ENCODE measurements at regions not wholly inside any gene's neighbourhood (a gene's known extent, or its start where the extent isn't known, plus 50 kb on each side); places are given as distances from the start of the nearest gene placed in this dataset.
A peak's percentile ranks its signal among the peaks of the same experiment; 100 is the strongest.
"Not testable (repeated sequence)": the region's sequence is repeated elsewhere in the genome, so short reads cannot be mapped to it uniquely, and the experiment has no call there.

DNA sequence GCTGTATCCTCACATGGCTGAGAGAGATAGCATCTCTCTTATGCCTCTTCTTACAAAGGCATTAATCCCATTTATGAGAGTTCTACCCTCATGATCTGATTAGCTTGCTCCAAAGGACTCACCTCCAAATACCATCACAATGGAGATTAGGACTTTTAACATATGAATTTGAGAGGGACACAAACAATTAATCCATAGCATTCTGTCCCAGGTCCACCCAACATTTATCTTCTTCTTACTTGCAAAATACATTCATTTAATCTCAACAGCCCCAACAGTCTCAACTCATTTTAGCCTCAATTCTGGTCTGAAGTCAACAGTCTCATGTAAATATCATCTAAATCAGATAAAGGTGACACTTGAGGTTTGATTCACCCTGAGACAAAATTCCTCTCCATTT lies 555.4 kb downstream of the RAB28 start:
- no peak for DNase-seq

DNA sequence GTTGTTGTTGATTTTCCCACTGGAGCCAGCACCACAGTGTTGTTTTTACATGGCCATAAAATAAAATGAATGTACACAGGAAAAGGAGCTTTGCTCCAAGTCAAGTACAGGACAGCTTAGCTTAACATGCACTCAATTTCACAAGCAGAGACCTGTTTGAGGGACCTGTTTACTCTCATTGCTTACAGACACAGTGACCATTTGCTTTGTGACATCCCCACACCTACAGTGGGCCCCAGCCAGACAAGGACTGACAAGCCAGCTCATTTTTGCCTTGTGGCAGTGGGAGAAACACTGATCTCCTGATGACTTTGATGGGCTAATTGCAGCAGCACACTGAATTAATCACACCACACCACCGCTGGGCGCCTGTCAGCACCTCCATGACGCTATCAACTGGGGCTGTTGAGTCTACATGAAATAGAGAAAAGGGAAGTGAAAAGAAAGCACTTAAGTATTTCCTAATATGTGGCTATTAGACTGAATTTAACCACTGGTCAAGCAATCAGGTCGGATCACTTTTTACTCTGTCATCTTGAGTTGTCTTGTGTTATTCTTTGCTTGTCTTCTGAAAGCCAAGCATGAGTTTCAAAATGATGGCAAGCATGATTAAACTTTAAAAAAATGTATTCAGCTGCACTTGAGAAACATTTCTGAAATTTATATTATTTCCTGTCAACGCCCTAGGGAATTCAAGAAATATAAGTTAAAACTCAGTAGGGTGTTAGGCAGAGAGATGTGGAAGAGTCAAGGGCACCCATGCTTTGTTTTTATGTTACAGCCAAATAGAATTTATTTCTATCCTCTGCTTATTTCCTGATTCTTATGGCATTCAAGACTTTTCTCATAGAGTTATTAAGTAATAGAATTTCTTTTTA lies 557.7 kb downstream of the RAB28 start:
- no peak for DNase-seq

DNA sequence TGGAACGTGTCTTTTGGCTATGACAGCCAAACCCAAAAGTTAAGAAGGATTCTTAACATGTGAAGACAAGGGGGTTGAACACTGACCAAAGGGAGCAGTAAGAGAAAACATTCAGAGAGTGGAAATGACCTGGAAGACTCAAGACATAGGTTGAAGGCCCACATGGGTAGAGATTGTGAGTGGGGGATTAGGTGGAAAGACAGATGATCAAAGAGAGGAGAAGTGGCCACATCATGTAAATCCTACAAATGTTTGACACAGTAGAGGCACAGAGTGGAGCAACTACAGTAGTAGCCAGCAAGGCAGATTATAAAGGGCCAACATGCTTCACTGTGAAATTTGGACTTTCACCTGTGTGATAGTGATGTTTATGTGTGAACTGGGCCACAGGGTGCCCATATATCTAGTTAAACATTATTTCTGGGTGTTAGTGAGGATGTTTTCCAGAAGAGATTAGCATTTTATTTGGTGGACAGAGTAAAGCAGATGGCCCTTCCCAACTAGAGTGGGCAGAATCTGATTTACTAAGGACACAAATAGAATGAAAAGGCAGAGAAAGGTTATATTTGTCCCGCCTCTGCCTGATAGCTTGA lies 559.3 kb downstream of the RAB28 start:
- DNase-seq: no peak

DNA sequence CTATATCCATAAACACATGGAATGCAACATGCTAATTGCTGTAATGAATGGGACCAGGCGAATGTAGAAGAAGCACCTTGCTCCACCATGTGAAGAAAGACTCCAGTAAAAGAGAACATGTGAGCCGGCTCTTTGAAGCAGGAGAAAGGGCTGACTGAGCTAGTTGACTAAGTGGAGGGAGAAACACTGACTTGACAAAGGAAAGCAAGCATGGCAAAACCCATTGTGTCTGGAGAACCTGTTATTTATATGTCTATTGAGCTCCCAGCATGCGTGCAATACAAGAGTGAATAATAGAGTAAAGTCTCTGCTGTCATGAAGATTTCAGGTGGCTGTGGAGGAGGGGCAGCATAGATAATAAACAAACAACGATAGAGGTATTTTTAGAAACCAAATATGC lies 559.9 kb downstream of the RAB28 start:
- DNase-seq: no peak

DNA sequence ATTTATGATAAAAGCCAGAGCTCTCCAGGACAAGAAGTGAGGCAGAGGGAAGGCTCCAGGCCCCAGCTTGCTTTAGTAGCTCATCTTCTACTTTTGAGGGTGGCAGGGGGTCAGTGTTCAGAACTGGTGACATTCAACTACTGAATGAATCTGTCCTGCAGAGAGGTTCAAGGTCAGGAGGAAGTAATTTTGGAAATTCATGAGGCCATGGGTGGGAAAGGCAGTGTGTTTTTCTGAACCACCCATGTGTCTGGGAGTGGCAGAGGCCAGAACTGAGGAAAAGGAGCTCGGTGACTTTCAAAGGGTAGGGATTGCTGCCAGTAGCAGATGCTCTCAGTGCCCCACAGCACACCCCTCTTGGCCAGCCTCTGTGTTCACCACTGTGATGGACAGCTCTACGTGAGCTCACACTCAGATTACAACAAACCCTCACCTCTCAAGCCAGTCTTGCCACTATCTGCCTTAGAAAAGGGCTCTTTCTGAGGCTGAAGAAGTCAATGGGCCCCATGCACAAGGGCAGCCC lies 571.2 kb downstream of the RAB28 start:
- DNase-seq: no peak

DNA sequence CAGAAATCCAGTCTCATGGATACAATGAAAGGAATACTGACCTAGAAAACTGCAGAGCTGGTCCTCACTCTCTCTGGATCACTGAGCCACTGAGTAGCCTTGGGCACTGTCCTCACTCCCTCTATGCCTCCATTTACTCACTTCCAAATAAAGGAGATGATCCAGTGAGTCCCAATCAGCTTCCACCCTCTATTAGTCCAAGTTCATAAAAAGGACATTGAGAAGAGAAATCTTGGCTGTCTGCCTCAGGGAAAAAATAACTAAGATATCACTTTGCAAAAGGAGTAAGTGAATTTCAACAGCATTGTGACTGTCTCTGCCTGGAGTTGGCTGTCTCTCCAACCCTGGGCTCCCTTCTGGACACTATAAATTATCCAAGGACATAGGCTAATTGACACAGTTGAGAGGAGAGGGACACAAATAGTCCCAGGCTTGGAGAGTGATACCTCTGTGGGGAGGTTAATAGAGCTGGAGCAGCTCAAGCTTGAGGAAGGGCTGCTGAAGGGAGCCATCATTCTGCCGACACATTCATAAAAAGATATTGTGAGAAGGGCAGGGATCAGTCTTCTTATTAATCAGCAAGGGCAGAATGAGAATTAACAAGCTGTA lies 572.3 kb downstream of the RAB28 start:
- no peak for DNase-seq

DNA sequence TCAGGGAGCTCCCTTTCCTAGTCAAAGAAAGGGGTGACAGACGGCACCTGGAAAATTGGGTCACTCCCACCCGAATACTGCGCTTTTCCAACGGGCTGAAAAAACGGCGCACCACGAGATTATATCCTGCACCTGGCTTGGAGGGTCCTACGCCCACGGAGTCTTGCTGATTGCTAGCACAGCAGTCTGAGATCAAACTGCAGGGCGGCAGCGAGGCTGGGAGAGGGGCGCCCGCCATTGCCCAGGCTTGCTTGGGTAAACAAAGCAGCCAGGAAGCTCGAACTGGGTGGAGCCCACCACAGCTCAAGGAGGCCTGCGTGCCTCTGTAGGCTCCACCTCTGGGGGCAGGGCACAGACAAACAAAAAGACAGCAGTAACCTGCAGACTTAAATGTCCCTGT lies 580.5 kb downstream of the RAB28 start:
- not testable (repeated sequence) for DNase-seq

DNA sequence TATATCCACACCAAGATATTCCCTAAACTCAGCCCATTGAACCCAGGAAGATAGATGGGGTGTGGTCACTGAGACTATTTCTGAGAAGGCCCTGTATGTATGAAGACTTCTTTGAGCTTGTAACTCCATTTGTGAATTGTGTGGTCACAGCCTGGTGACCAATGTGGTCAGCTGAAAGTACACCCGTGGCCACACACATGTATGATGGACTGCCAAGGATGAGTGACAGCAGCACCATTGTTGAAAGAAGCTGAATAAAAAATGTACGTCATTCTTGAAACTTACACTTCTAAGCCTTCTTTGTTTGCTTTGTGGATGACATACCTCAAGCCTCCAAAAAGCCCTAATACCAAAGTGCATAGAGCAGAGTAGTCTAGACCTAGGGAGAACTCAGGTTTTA lies 581.4 kb downstream of the RAB28 start:
- no peak for DNase-seq

DNA sequence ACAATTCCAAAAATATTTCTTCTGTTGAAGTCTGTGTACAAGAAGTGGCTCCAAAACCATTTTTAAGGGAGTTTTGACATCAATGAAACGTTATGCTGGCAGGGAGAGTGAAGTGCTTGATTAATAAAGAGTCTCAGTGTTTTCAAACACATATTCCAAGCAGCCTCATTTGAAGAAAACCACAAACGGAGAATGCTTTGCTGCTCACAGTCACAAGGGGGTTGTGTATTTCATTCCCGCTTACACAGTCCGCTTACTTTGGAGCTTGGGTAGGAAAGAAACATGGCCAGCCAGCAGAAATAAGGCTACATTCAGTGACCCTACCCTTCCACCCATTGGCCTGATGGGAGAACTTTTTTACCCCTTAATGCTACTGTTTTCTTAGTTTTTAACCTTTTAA lies 586.2 kb downstream of the RAB28 start:
- no peak for DNase-seq

DNA sequence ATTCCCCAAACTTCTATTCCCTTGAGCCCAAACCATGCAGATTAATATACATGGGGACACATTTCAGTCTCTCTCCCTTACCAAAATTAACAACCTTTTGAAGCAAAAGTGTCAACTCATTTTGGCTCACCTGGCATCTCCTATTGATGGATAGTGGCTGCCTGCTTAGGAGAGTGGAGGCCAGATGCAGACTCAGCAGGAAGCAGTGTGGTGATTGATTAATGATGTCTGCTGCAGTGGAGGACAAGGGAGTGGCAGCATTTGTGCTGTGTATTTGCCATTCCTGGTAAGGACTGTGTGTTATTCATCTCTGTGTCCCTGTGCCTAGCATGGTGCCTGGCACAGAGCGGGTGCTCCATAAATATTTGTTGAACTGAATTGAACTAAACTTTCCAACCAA lies 590.1 kb downstream of the RAB28 start:
- no peak for DNase-seq

DNA sequence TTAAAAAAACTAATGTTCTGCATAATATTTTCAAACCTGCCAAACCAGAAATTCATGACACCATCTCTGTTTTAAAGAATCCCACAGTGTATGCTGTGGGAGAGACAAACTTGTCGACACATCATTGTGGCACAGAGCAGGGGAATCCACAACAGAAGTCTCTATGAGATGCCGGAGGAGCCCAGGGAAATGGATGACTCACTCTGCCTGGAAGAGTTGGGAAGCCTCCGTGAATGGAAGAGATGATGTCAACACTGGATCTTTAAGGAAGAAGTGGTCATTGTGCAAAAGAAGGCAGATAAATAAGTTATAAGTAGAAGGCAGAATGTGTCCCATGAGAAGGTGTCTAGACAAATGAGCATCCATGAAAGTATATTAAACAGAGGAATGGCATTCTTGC lies 595.1 kb downstream of the RAB28 start:
- no peak for DNase-seq

DNA sequence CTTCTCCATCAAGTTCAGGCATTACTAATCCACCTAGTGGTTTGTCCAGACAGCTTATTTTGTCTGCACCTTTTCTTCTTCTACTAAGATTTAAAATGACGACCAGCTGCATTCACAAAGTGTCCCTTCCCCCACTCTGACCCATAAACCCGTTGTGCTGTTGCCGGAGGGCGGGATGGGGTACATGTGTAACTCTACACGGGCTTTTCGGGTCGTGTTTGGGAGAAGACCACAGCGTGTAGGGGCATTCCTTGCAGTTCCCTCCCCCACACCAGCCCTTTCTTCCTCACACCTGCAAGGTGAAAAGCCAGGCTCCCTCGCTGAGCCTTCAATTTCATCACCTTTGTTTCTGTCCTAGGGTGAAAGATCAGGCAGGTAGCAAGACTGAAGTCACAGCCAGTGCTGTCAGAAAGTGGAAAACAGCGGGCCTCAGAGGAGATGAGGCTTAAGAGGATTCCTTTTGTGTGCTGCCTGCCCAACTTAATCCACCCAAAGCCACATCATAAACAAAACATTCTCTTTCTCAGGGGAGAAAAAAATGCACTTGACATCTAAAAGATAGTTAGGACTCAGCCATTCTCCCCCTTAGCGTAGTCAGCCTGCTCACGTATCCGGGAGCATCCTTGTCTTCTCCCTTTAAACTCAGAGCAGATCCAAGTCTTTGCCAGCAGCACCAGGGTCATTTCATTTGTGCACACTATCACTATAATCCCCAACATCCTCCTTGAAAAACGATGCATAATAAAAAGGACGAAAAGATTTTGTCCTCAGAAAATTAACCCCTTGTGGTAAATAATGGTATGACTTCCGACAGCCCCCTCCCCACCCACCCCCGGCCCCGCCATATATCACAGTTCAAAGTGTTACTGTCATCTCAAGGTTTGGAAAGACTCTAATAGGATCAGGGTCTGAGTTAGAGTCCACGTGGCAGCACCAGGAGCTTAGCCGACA lies 599.0 kb downstream of the RAB28 start:
- no peak for DNase-seq

DNA sequence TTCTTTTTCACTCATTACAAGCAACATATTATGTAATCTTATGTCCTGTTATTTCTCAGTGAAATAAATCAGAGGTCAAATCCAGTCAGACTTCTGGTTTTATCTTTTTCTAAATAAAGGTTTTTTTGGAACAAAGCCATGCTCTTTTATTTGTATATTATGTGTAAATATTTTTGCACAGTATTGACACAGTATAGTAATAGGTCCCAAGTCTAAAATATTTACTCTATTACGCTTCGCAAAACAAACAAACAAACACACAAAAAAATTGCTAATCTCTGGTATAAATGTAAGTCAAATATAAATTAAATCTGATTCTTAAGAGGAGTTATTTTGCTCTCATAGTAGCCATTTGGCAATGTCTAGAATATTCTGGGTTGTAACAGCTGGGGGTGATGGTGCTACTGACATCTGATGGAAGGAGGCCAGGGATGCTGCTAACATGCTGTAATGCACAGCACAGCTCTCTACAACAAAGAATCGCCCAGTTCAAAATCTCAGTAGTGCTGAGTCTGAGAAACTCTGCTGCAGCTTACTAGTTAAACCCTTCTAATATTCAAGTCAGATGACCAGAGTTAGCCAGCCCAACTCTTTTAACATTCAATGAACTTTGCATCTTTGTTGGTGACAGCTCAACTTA lies 602.1 kb downstream of the RAB28 start:
- DNase-seq: no peak

DNA sequence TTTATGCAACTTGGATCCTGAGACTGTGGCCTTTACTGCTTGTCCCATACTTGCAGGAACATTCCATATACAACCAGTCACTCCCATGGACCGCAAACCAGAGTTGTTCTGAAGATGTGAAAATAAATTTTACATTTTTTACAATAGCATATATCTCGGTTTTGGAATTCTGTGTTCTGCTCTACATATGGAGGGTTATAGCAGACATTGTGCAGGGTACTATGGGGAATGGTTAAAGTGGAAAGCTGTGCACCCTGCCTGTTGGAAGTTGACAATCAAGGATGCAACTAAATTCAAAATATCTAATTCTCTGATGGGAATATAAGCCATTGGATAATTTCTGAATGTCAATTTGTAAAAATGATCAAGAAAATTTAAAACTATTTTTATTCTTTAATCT lies 603.3 kb downstream of the RAB28 start:
- DNase-seq: no peak

DNA sequence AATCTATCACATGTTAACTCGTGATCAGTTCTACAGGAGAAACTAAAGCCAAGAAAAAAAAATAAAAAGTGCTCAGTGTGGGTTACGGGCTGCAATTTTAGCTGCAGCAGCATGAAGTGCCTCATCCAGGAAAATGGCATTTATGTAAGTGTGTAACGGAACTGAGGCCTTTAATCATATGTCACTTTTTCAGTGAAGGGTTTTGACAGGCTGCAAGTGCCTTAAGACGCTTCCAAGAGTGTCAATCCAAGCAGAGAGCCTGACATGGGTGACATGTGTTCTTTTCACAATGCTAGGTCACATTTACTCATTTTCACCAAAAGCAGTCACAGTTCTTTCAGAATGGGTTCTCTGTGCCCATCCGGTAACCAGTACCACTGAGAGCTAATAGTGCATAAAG lies 604.6 kb downstream of the RAB28 start:
- DNase-seq: no peak

DNA sequence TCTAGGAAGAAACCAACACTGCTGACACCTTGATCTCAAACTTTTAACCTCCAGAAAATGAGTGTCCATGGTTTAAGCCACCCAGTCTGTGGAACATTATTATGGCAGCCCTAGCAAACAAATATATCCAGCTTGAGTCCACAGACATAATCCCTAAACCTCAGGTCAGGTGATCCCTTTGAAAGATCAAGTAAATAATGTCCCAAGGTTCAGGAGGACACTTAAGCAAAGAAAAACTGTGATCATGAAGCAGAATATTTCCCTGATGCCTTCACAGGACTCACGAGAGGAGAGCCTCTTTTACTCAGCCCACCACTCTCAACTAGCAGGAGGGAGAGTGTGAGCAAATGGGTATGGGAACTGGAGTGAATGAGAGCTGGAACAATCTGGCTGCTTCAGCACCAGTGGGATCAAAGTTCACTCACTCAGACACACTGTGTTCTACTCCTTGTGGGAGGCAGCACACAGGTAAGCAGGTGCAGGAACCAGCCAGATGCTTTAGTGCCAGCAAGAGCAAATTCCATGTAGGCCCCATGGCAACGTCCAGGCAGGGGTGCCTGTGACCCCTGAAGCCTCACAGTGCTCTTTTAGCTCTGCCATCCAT lies 608.4 kb downstream of the RAB28 start:
- no peak for DNase-seq

DNA sequence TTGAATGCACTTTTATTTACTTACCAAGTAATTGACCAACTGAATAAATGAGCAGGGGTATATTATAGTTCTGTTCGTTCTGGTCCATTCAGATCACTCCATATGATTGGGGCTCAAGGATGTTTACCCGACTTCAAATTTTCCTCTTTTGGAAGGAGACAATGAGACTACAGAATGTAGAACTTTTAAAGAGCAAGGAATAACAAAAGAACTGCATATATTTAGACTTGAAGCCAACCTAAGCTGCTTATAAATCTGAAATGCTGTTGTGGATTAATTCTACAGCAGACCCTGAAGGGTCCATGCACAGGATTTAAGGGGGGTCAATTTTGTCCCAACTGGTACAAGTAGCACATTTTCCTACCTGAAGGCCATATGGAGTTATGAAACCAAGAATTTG lies 610.8 kb downstream of the RAB28 start:
- no peak for DNase-seq

DNA sequence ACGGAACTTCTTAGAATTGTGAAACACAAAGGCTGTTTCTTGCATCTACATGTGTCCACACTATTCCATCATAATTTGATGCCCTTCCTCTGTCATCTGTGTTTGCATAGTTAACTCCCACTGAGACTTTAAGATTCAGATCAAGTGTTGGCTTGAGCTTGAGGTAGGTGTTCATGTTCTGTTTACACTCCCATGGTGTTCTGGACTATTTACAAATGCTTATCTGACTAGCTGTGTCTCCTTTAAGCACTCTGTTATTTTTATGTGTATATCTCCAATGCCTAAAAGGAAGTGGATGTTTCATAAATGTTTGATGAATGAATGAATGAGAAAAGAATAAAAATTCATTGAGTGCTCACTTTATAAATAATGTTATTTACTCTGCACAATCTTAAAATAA lies 622.7 kb downstream of the RAB28 start:
- no peak for DNase-seq

DNA sequence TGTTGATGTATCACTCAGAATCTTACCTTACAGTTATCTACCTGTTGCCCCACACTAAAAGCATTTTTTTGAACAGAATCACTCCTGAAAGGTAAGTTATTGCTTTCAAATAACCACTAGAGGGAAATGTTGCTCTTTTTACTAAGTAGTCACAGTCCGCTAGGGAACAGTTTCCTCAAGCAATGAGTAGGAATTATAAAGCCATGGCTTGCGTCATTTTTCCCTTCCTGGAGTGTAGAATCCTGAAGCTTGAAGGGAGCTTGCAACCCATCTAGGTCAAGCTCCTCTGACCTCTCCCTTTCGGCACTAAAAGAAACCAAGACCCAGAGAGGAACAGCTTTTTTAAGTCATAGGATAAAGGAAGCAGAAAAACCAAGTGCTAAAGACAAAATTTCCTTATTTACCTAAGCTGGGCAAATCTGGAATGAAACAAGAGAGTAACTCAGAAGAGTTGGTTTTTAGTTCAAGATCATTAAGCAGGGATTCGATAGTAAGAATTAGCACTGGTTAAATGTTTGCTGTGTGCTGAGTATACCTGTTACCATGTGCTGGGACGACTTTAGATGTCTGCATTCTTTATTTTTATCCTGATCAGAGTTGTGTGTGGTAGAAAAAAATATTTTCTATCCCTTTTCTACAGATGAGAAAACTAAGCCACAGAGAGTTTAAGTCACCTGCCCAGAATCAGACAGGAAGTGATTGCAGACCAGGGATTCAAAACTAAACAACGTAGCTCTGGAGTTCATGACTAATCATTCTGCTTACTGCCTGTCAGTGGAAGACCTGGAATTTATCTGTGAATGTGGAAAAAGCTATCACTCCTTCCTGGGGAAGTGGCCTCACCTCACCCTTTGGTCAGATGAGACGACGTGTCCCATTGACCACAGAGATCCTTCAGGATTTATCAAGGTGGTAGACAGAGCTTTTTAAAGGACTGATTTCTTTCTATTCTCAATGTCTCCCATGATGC lies 631.5 kb downstream of the RAB28 start:
- DNase-seq: peak; percentile 30

DNA sequence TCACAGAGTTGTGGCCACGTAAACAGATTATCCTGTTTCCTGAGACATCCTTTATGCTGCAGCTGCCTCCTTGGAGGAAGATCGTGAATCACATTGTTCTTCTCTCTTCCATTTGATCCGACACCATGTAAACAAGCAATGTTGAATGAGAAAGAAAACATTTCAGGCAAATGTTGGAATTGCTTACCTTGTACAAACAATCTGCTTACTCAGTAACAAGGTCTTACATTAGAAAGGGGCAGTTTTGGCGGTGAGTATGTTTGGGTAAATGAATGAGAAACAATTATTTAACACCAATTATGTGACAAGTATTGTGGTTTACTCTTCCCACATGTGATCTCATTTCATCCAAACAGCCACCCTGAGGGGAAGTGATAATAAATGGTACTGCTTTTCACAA lies 637.8 kb downstream of the RAB28 start:
- DNase-seq: no peak

DNA sequence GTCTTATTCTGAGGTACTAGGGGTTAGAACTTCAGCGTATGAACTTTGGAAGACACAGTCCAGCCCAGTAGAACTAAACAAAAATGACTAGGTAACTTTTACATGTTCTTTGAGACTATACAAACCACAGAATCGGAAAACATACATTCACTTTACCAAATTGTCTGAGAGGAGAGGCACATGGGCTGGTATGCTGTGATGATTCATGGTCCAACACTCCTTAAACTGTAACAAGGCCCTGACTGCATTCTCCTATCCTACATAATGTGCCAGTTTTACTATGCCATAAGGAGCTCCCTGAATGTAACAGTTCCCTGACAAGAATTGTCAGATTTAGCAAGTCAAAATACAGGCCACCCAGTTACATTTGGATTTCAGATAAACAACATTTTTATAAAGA lies 640.0 kb downstream of the RAB28 start:
- no peak for DNase-seq
